PC-9 (cell line): ENCODE measurements at regions not wholly inside any gene's neighbourhood (a gene's known extent, or its start where the extent isn't known, plus 50 kb on each side); places are given as distances from the start of the nearest gene placed in this dataset.

ENCODE experiments used
- CTCF ChIP-seq: fragments of 200-600 bp; sonication (generic); conservative IDR thresholded peaks from 2 replicates; pipeline ENCODE4 v1.6.1; 2017; ENCODE audit warnings: mixed run types, antibody characterized with exemption, mild to moderate bottlenecking, moderate library complexity
- EZH2 ChIP-seq: fragments of 200-600 bp; sonication (generic); IDR thresholded peaks from 2 replicates; pipeline ENCODE4 v1.8.0; 2017; ENCODE audit warnings: antibody characterized with exemption, low read depth

- no peak for TF ChIP-seq CTCF
- no peak for TF ChIP-seq EZH2
Measured at GRCh38 chr14:44814196-44814595, 147.6 kb downstream of the KLHL28 start.
